Activated T-helper 17 cell treated with anti-CD3 and anti-CD28 coated beads, Interleukin-2, amount 50 U/mL, for 72 hours (primary cell): ENCODE measurements at regions not wholly inside any gene's neighbourhood (a gene's known extent, or its start where the extent isn't known, plus 50 kb on each side); places are given as distances from the start of the nearest gene placed in this dataset.
A peak's percentile ranks its signal among the peaks of the same experiment; 100 is the strongest.
"Not testable (repeated sequence)": the region's sequence is repeated elsewhere in the genome, so short reads cannot be mapped to it uniquely, and the experiment has no call there.

ENCODE experiments used
- ATAC-seq: fragments of 150-1000 bp; cut with Tn5 transposase; replicated peaks from 2 replicates; pipeline ENCODE4 v1.10.0; 2021; ENCODE audit warnings: mild to moderate bottlenecking, moderate library complexity
- H3K27ac Mint-ChIP-seq: one replicate; pipeline ENCODE4 v1.8.0; 2022; ENCODE audit warnings: mixed read lengths
- H3K27me3 Mint-ChIP-seq: one replicate; pipeline ENCODE4 v1.8.0; 2022; ENCODE audit warnings: mixed read lengths
- H3K36me3 Mint-ChIP-seq: one replicate; pipeline ENCODE4 v1.8.0; 2022; ENCODE audit warnings: low read depth, mild to moderate bottlenecking, mixed read lengths
- H3K4me1 Mint-ChIP-seq: one replicate; pipeline ENCODE4 v1.8.0; 2022; ENCODE audit warnings: mixed read lengths
- H3K4me3 Mint-ChIP-seq: one replicate; pipeline ENCODE4 v1.8.0; 2022; ENCODE audit warnings: mild to moderate bottlenecking, mixed read lengths
- H3K9me3 Mint-ChIP-seq: one replicate; pipeline ENCODE4 v1.8.0; 2022; ENCODE audit warnings: mixed read lengths

- no peaks in the 10 kb centered on the region for H3K27me3 Mint-ChIP-seq
- H3K4me3 Mint-ChIP-seq: no peak overlapping the region
- no peak for ATAC-seq
- H3K9me3 Mint-ChIP-seq: peaks cover 16% of the 10 kb centered on the region
- peaks cover 8% of the 10 kb centered on the region for H3K4me1 Mint-ChIP-seq
- H3K36me3 Mint-ChIP-seq: no peaks in the 10 kb centered on the region
- no peak overlapping the region for H3K27ac Mint-ChIP-seq
Observed at GRCh38 chr6:25144919-25145318, 134.3 kb upstream of the CARMIL1 start.

- H3K4me3 Mint-ChIP-seq: no peak overlapping the region
- no peaks in the 10 kb centered on the region for H3K27me3 Mint-ChIP-seq
- H3K4me1 Mint-ChIP-seq: peaks cover 15% of the 10 kb centered on the region
- H3K9me3 Mint-ChIP-seq: peaks cover 16% of the 10 kb centered on the region
- no peak overlapping the region for H3K27ac Mint-ChIP-seq
- H3K36me3 Mint-ChIP-seq: no peaks in the 10 kb centered on the region
- peak; percentile 85 for ATAC-seq
Observed at GRCh38 chr6:25147223-25147622, 132.0 kb upstream of the CARMIL1 start.

DNA sequence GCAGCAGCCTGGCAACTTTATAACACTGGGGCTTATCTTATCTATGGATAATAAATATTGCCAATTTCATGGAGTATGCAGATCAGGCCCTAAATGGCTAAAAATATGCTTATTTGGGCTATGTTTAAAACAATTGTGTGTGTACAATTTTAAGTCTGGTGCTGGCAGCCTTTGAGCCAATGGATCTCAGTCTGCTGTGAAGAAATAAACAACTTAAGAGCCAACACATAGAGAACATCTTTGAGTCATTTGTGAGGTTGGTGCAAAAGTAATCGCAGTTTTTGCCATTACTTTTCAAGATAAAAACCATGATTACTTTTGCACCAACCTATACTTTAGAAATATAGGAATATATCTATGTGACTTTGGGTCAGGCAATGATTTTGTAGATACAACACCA is 129.1 kb upstream of the CARMIL1 start:
- ATAC-seq: no peak
- H3K4me1 Mint-ChIP-seq: peaks cover 11% of the 10 kb centered on the region
- H3K27ac Mint-ChIP-seq: no peak overlapping the region
- H3K27me3 Mint-ChIP-seq: no peaks in the 10 kb centered on the region
- H3K4me3 Mint-ChIP-seq: no peak overlapping the region
- H3K36me3 Mint-ChIP-seq: no peaks in the 10 kb centered on the region
- peaks cover 16% of the 10 kb centered on the region for H3K9me3 Mint-ChIP-seq

DNA sequence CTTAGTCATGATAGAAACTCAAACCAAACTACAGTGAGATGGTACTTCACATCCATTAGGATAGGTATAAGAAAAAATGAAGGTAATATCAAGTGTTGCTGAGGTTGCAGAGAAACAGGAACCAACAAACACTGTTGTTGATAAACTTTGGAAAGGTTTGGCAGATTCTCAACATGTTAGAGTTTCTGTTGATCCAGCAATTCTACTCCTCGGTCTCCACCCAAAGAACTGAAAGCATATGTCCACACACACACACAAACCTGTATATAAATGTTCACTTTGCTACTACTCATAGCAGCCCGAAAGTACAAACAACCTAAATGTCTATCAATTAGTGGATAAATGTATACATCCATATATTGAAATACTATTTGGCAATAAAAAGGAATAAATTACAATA is 128.3 kb upstream of the CARMIL1 start:
- no peak overlapping the region for H3K27ac Mint-ChIP-seq
- H3K4me3 Mint-ChIP-seq: no peak overlapping the region
- H3K36me3 Mint-ChIP-seq: no peaks in the 10 kb centered on the region
- peaks cover 16% of the 10 kb centered on the region for H3K9me3 Mint-ChIP-seq
- no peak for ATAC-seq
- no peaks in the 10 kb centered on the region for H3K27me3 Mint-ChIP-seq
- H3K4me1 Mint-ChIP-seq: peaks cover 11% of the 10 kb centered on the region

DNA sequence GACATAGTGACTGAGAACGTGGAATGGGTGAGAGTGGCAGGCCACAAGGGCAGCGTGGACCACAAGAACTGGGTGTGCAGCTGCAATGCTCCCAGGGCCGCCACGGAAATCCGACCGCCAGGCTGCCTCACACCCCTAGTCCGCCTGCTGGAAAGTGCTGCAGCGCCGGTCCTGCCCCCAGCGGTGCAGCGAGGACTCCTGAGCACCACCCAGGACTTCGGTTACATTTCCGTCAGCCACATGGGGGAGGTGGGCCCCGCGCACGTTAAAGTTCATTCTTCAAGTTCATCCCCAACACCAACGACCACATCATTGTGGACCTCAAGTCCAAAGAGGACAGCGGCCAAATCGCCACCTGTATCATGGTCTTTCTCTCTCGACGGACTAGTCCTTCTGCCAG is 126.1 kb upstream of the CARMIL1 start:
- Mint-ChIP-seq H3K36me3 (no peaks in the 10 kb centered on the region), H3K4me3 (no peak overlapping the region), H3K4me1 (peaks cover 6% of the 10 kb centered on the region), H3K27ac (peak overlapping the region; percentile 13), H3K9me3 (peaks cover 15% of the 10 kb centered on the region), H3K27me3 (no peaks in the 10 kb centered on the region)
- ATAC-seq: no peak

- Mint-ChIP-seq H3K27ac (no peak overlapping the region), H3K36me3 (no peaks in the 10 kb centered on the region), H3K9me3 (peaks cover 11% of the 10 kb centered on the region), H3K27me3 (no peaks in the 10 kb centered on the region), H3K4me1 (peaks cover 6% of the 10 kb centered on the region), H3K4me3 (no peak overlapping the region)
- no peak for ATAC-seq
Observed at GRCh38 chr6:25154034-25154596, 125.1 kb upstream of the CARMIL1 start.

GRCh38 chr6:25155211-25155610 is 124.0 kb upstream of the CARMIL1 start:
- H3K27ac Mint-ChIP-seq: peak overlapping the region; percentile 47
- H3K36me3 Mint-ChIP-seq: no peaks in the 10 kb centered on the region
- H3K27me3 Mint-ChIP-seq: peaks cover 2% of the 10 kb centered on the region
- H3K4me1 Mint-ChIP-seq: peaks cover 6% of the 10 kb centered on the region
- H3K4me3 Mint-ChIP-seq: no peak overlapping the region
- peaks cover 5% of the 10 kb centered on the region for H3K9me3 Mint-ChIP-seq
- no peak for ATAC-seq

DNA sequence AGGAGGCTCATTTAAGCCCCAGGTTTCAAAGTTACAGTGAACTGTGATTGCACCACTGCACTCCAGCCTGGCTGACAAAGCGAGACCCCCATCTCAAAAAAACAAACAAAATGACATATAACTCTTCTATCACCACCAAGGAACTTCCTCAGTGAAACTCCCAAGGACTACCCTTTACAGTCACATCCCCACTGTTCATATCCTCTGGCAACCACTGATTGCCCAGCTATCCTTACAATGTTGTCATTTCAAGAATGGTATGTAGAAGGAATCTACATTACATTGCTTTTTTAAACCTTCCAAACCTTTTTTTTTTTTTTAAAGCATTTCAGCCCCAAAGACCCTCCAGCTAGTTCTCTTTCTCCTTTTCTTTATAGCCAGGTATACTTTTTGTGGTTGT is 123.1 kb upstream of the CARMIL1 start:
- peaks cover 3% of the 10 kb centered on the region for H3K27me3 Mint-ChIP-seq
- no peaks in the 10 kb centered on the region for H3K36me3 Mint-ChIP-seq
- peaks cover 2% of the 10 kb centered on the region for H3K4me1 Mint-ChIP-seq
- no peak overlapping the region for H3K4me3 Mint-ChIP-seq
- ATAC-seq: no peak
- H3K27ac Mint-ChIP-seq: no peak overlapping the region
- H3K9me3 Mint-ChIP-seq: peaks cover 5% of the 10 kb centered on the region

DNA sequence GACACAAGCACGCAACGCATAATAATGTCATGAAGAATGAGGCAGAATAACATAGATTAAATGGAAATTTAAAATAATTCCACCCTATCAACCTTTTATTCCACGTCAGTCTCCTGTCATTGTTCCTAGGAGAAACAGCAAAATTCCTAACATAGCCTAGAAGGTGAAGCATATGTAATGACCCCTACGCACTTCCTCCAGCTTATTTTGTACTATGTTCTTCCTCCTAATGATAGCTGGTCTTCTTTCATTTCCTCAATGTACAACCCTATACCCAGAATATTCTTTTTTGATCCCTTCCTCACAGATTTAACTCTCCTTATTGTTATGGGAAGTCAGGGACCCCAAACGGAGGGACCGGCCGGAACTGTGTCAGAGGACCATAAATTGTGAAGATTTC is 122.0 kb upstream of the CARMIL1 start:
- Mint-ChIP-seq H3K27me3 (peaks cover 3% of the 10 kb centered on the region), H3K4me1 (no peaks in the 10 kb centered on the region), H3K36me3 (no peaks in the 10 kb centered on the region), H3K4me3 (no peak overlapping the region), H3K9me3 (peaks cover 5% of the 10 kb centered on the region), H3K27ac (no peak overlapping the region)
- no peak for ATAC-seq

- Mint-ChIP-seq H3K27me3 (peaks cover 3% of the 10 kb centered on the region), H3K36me3 (no peaks in the 10 kb centered on the region), H3K4me1 (no peaks in the 10 kb centered on the region)
Observed at GRCh38 chr6:25157842-25158241, 121.3 kb upstream of the CARMIL1 start.

GRCh38 chr6:25160134-25160533 is 119.0 kb upstream of the CARMIL1 start:
- not testable (repeated sequence) for H3K9me3 Mint-ChIP-seq, H3K4me3 Mint-ChIP-seq, H3K27me3 Mint-ChIP-seq, H3K36me3 Mint-ChIP-seq, H3K4me1 Mint-ChIP-seq, ATAC-seq
- peak overlapping the region; percentile 32 for H3K27ac Mint-ChIP-seq

More at GRCh38 chr6:25157842-25158241, 121.3 kb upstream of the CARMIL1 start:
- Mint-ChIP-seq H3K4me3 (no peak overlapping the region), H3K9me3 (peaks cover 5% of the 10 kb centered on the region), H3K27ac (no peak overlapping the region)
- no peak for ATAC-seq

GRCh38 chr6:25165177-25165576 is 114.0 kb upstream of the CARMIL1 start:
- H3K27ac Mint-ChIP-seq: no peak overlapping the region
- H3K4me1 Mint-ChIP-seq: peaks cover 4% of the 10 kb centered on the region

DNA sequence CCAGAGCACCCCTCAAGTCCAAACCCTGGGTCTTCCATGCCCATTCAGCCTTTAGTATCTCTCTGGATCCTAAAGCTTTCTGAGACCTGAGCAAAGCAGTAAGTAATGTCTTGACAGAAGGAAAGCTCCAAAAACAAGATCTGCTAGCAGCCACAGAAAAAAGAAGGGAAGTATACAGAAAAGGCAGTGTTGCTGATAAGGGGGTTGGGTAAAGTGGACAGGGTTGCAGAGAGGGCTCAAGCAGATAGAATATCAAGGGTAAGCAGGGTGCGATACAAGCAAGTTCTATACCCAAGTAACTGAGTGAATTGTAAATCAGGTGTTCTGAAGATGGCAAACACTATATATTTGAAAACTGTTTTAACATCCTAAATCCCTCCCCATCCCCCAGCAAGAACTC is 113.4 kb upstream of the CARMIL1 start:
- H3K27ac Mint-ChIP-seq: no peak overlapping the region
- no peaks in the 10 kb centered on the region for H3K36me3 Mint-ChIP-seq
- H3K27me3 Mint-ChIP-seq: no peaks in the 10 kb centered on the region
- peak overlapping the region; percentile 33 for H3K4me3 Mint-ChIP-seq
- ATAC-seq: no peak
- H3K9me3 Mint-ChIP-seq: no peaks in the 10 kb centered on the region
- H3K4me1 Mint-ChIP-seq: peaks cover 4% of the 10 kb centered on the region

More at GRCh38 chr6:25165177-25165576, 114.0 kb upstream of the CARMIL1 start:
- no peak for ATAC-seq
- Mint-ChIP-seq H3K4me3 (peak overlapping the region; percentile 33), H3K9me3 (no peaks in the 10 kb centered on the region), H3K36me3 (no peaks in the 10 kb centered on the region), H3K27me3 (peaks cover 2% of the 10 kb centered on the region)

- peak overlapping the region; percentile 16 for H3K4me3 Mint-ChIP-seq
- peak overlapping the region; percentile 71 for H3K27ac Mint-ChIP-seq
- peaks cover 4% of the 10 kb centered on the region for H3K4me1 Mint-ChIP-seq
- no peak for ATAC-seq
- H3K9me3 Mint-ChIP-seq: no peaks in the 10 kb centered on the region
- H3K36me3 Mint-ChIP-seq: no peaks in the 10 kb centered on the region
- no peaks in the 10 kb centered on the region for H3K27me3 Mint-ChIP-seq
Observed at GRCh38 chr6:25166955-25167748, 112.0 kb upstream of the CARMIL1 start.

DNA sequence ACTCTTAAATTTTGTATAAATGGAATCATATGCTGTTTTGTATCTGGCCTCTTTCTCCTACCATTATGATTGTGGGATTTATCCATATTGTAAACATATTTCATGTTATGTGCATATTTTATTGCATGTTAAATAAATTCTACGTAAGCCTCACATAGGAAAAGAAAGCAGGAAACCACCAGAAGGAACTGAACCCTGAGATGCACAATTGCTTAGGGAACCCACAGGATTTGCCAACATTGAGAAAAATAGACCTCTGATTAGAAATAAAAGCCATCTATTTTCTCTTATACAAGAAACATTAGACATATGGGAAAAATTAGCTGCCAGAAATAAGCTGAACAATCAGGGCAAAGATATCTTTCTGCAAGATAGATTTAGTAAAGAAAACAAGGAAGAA is 111.2 kb upstream of the CARMIL1 start:
- no peak overlapping the region for H3K4me3 Mint-ChIP-seq
- H3K4me1 Mint-ChIP-seq: peaks cover 7% of the 10 kb centered on the region

More for the DNA sequence above, 111.2 kb upstream of the CARMIL1 start:
- Mint-ChIP-seq H3K36me3 (no peaks in the 10 kb centered on the region), H3K9me3 (no peaks in the 10 kb centered on the region), H3K27me3 (peaks cover 3% of the 10 kb centered on the region), H3K27ac (no peak overlapping the region)
- ATAC-seq: no peak
